ENCODE measurements at regions not wholly inside any gene's neighbourhood (a gene's known extent, or its start where the extent isn't known, plus 50 kb on each side); places are given as distances from the start of the nearest gene placed in this dataset.

- H3K4me3 ChIP-seq: no peak overlapping the region
- no peaks in the 10 kb centered on the region for H3K9me3 ChIP-seq
- H3K27ac ChIP-seq: no peak overlapping the region
- WGBS, 5 donors: 66 to 82% (median 75%) methylated on average over 2 of the region's 2 CpGs
- peaks cover 0 to 20% (median 2%) of the 10 kb centered on the region in 6 donors for H3K4me1 ChIP-seq
- TF ChIP-seq CTCF (IDR thresholded peaks at IDR 0.05 in 8 of 11, conservative IDR thresholded peaks at IDR 0.05 in 3 of 11) (no peak), POLR2AphosphoS5 (IDR thresholded peaks at IDR 0.05) (no peak), POLR2A (IDR thresholded peaks at IDR 0.05) (no peak)
- no peaks in the 10 kb centered on the region for H3K36me3 ChIP-seq
- peak; percentile 2 for DNase-seq
- intact Hi-C loops (cut with DNase I; ENCODE audit: low total_unique reads): no loop called here
- H3K27me3 ChIP-seq (replicated peaks in 1 of 7): peaks cover 0 to 22% (median 10%) of the 10 kb centered on the region in 7 donors
Measured at GRCh38 chr4:1572964-1573720, 111.0 kb downstream of the FAM53A start.

GRCh38 chr4:1572521-1572920, 111.6 kb downstream of the FAM53A start:
- WGBS, 5 donors: 76 to 85% (median 81%) methylated on average over 8 to 9 of the region's 9 CpGs
- Histone ChIP-seq H3K9me3 (no peaks in the 10 kb centered on the region), H3K4me3 (no peak overlapping the region), H3K36me3 (no peaks in the 10 kb centered on the region), H3K4me1 (peaks cover 0 to 22% (median 3%) of the 10 kb centered on the region in 6 donors), H3K27ac (no peak overlapping the region), H3K27me3 (replicated peaks in 1 of 7) (peaks cover 0 to 28% (median 16%) of the 10 kb centered on the region in 7 donors)
- intact Hi-C loops (cut with DNase I; ENCODE audit: low total_unique reads): no loop called here
- TF ChIP-seq CTCF (IDR thresholded peaks at IDR 0.05 in 8 of 11, conservative IDR thresholded peaks at IDR 0.05 in 3 of 11) (no peak), POLR2A (IDR thresholded peaks at IDR 0.05) (no peak), POLR2AphosphoS5 (IDR thresholded peaks at IDR 0.05) (no peak)
- peak; percentile 56 for DNase-seq

GRCh38 chr4:1572010-1572385, 112.1 kb downstream of the FAM53A start:
- intact Hi-C loops (cut with DNase I; ENCODE audit: low total_unique reads): no loop called here
- Histone ChIP-seq H3K9me3 (no peaks in the 10 kb centered on the region), H3K27me3 (replicated peaks in 1 of 7) (peaks cover 0 to 33% (median 21%) of the 10 kb centered on the region in 7 donors), H3K36me3 (no peaks in the 10 kb centered on the region), H3K4me1 (peaks cover 0 to 27% (median 3%) of the 10 kb centered on the region in 6 donors), H3K27ac (no peak overlapping the region), H3K4me3 (no peak overlapping the region)
- WGBS, 5 donors: 75 to 83% (median 80%) methylated on average over 10 of the region's 10 CpGs
- no peak for TF ChIP-seq CTCF (IDR thresholded peaks at IDR 0.05 in 8 of 11, conservative IDR thresholded peaks at IDR 0.05 in 3 of 11)
- TF ChIP-seq POLR2A (IDR thresholded peaks at IDR 0.05): no peak
- no peak for TF ChIP-seq POLR2AphosphoS5 (IDR thresholded peaks at IDR 0.05)
- DNase-seq: peak; percentile 66

- Histone ChIP-seq H3K9me3 (no peaks in the 10 kb centered on the region), H3K27me3 (replicated peaks in 1 of 7) (peaks cover 0 to 39% (median 25%) of the 10 kb centered on the region in 7 donors), H3K27ac (no peak overlapping the region), H3K4me1 (peaks cover 0 to 30% (median 3%) of the 10 kb centered on the region in 6 donors), H3K36me3 (no peaks in the 10 kb centered on the region), H3K4me3 (no peak overlapping the region)
- peak; percentile 69 for DNase-seq
- intact Hi-C loops (cut with DNase I; ENCODE audit: low total_unique reads): no loop called here
- 75 to 84% (median 77%) methylated on average over 18 to 22 of the region's 22 CpGs for WGBS, 5 donors
- TF ChIP-seq POLR2AphosphoS5 (IDR thresholded peaks at IDR 0.05): no peak
- TF ChIP-seq POLR2A (IDR thresholded peaks at IDR 0.05): no peak
- TF ChIP-seq CTCF (IDR thresholded peaks at IDR 0.05 in 8 of 11, conservative IDR thresholded peaks at IDR 0.05 in 3 of 11): no peak
Measured at GRCh38 chr4:1571165-1572009, 112.7 kb downstream of the FAM53A start.
